ENCODE measurements at regions not wholly inside any gene's neighbourhood (a gene's known extent, or its start where the extent isn't known, plus 50 kb on each side); places are given as distances from the start of the nearest gene placed in this dataset.
"Not testable (repeated sequence)": the region's sequence is repeated elsewhere in the genome, so short reads cannot be mapped to it uniquely, and the experiment has no call there.

GRCh38 chr1:48071513-48071912 is 74.3 kb upstream of the TRABD2B start:
- no peak overlapping the region for H3K4me3 Mint-ChIP-seq
- H3K36me3 Mint-ChIP-seq (ENCODE audit: low read depth) = no peaks in the 10 kb centered on the region

GRCh38 chr1:48070396-48070750 is 73.2 kb upstream of the TRABD2B start:
- Mint-ChIP-seq H3K9me3 (no peaks in the 10 kb centered on the region), H3K36me3 (ENCODE audit: low read depth) (no peaks in the 10 kb centered on the region), H3K4me3 (no peak overlapping the region), H3K27me3 (peaks cover 9% of the 10 kb centered on the region), H3K4me1 (ENCODE audit: low read depth) (no peaks in the 10 kb centered on the region), H3K27ac (no peak overlapping the region)
- DNase-seq = no peak

More at GRCh38 chr1:48071513-48071912, 74.3 kb upstream of the TRABD2B start:
- DNase-seq = no peak
- Mint-ChIP-seq H3K4me1 (ENCODE audit: low read depth) (no peaks in the 10 kb centered on the region), H3K9me3 (no peaks in the 10 kb centered on the region), H3K27me3 (peaks cover 16% of the 10 kb centered on the region), H3K27ac (no peak overlapping the region)

- no peak overlapping the region for H3K27ac Mint-ChIP-seq
Observed at GRCh38 chr1:48069662-48070395, 72.6 kb upstream of the TRABD2B start.

GRCh38 chr1:48068206-48068605 is 71.0 kb upstream of the TRABD2B start:
- H3K36me3 Mint-ChIP-seq (ENCODE audit: low read depth) = no peaks in the 10 kb centered on the region

More at GRCh38 chr1:48069662-48070395, 72.6 kb upstream of the TRABD2B start:
- Mint-ChIP-seq H3K36me3 (ENCODE audit: low read depth) (no peaks in the 10 kb centered on the region), H3K4me1 (ENCODE audit: low read depth) (no peaks in the 10 kb centered on the region), H3K9me3 (no peaks in the 10 kb centered on the region), H3K27me3 (peaks cover 6% of the 10 kb centered on the region), H3K4me3 (no peak overlapping the region)
- no peak for DNase-seq

GRCh38 chr1:48066936-48067335 is 69.8 kb upstream of the TRABD2B start:
- Mint-ChIP-seq H3K9me3 (no peaks in the 10 kb centered on the region), H3K36me3 (ENCODE audit: low read depth) (no peaks in the 10 kb centered on the region), H3K27me3 (no peaks in the 10 kb centered on the region), H3K27ac (no peak overlapping the region), H3K4me1 (ENCODE audit: low read depth) (no peaks in the 10 kb centered on the region), H3K4me3 (no peak overlapping the region)
- no peak for DNase-seq

More at GRCh38 chr1:48068206-48068605, 71.0 kb upstream of the TRABD2B start:
- DNase-seq = no peak
- Mint-ChIP-seq H3K27me3 (peaks cover 3% of the 10 kb centered on the region), H3K4me1 (ENCODE audit: low read depth) (no peaks in the 10 kb centered on the region), H3K4me3 (no peak overlapping the region), H3K9me3 (no peaks in the 10 kb centered on the region), H3K27ac (no peak overlapping the region)

GRCh38 chr1:48064693-48065092 is 67.5 kb upstream of the TRABD2B start:
- H3K4me1 Mint-ChIP-seq (ENCODE audit: low read depth); DNase-seq; H3K27me3 Mint-ChIP-seq; H3K4me3 Mint-ChIP-seq; H3K9me3 Mint-ChIP-seq; H3K36me3 Mint-ChIP-seq (ENCODE audit: low read depth); H3K27ac Mint-ChIP-seq: not testable (repeated sequence)

GRCh38 chr1:48062353-48062752 is 65.2 kb upstream of the TRABD2B start:
- H3K9me3 Mint-ChIP-seq = no peaks in the 10 kb centered on the region
- H3K27ac Mint-ChIP-seq = no peak overlapping the region
- H3K36me3 Mint-ChIP-seq (ENCODE audit: low read depth) = no peaks in the 10 kb centered on the region
- H3K4me3 Mint-ChIP-seq = no peak overlapping the region
- no peaks in the 10 kb centered on the region for H3K27me3 Mint-ChIP-seq
- H3K4me1 Mint-ChIP-seq (ENCODE audit: low read depth) = no peaks in the 10 kb centered on the region
- DNase-seq = no peak

- no peaks in the 10 kb centered on the region for H3K4me1 Mint-ChIP-seq (ENCODE audit: low read depth)
- no peaks in the 10 kb centered on the region for H3K9me3 Mint-ChIP-seq
- H3K36me3 Mint-ChIP-seq (ENCODE audit: low read depth) = no peaks in the 10 kb centered on the region
- H3K27me3 Mint-ChIP-seq = peaks cover 4% of the 10 kb centered on the region
- no peak overlapping the region for H3K27ac Mint-ChIP-seq
- H3K4me3 Mint-ChIP-seq = no peak overlapping the region
- DNase-seq = no peak
Observed at GRCh38 chr1:48061162-48062136, 64.3 kb upstream of the TRABD2B start.

GRCh38 chr1:48059289-48059688 is 62.1 kb upstream of the TRABD2B start:
- Mint-ChIP-seq H3K36me3 (ENCODE audit: low read depth) (no peaks in the 10 kb centered on the region), H3K27ac (no peak overlapping the region), H3K9me3 (no peaks in the 10 kb centered on the region), H3K27me3 (peaks cover 16% of the 10 kb centered on the region), H3K4me1 (ENCODE audit: low read depth) (no peaks in the 10 kb centered on the region), H3K4me3 (no peak overlapping the region)
- no peak for DNase-seq

GRCh38 chr1:48058135-48059025 is 61.2 kb upstream of the TRABD2B start:
- Mint-ChIP-seq H3K4me1 (ENCODE audit: low read depth) (no peaks in the 10 kb centered on the region), H3K27ac (no peak overlapping the region), H3K36me3 (ENCODE audit: low read depth) (no peaks in the 10 kb centered on the region), H3K4me3 (no peak overlapping the region), H3K27me3 (peaks cover 16% of the 10 kb centered on the region), H3K9me3 (no peaks in the 10 kb centered on the region)
- DNase-seq = no peak

- Mint-ChIP-seq H3K27ac (no peak overlapping the region), H3K9me3 (no peaks in the 10 kb centered on the region), H3K4me1 (ENCODE audit: low read depth) (no peaks in the 10 kb centered on the region), H3K36me3 (ENCODE audit: low read depth) (no peaks in the 10 kb centered on the region), H3K4me3 (no peak overlapping the region), H3K27me3 (peaks cover 19% of the 10 kb centered on the region)
- no peak for DNase-seq
Observed at GRCh38 chr1:48057249-48057648, 60.1 kb upstream of the TRABD2B start.

- H3K27me3 Mint-ChIP-seq = peaks cover 19% of the 10 kb centered on the region
- no peaks in the 10 kb centered on the region for H3K9me3 Mint-ChIP-seq
- H3K36me3 Mint-ChIP-seq (ENCODE audit: low read depth) = no peaks in the 10 kb centered on the region
- H3K4me3 Mint-ChIP-seq = no peak overlapping the region
- DNase-seq = no peak
- no peak overlapping the region for H3K27ac Mint-ChIP-seq
- no peaks in the 10 kb centered on the region for H3K4me1 Mint-ChIP-seq (ENCODE audit: low read depth)
Observed at GRCh38 chr1:48055876-48056764, 58.9 kb upstream of the TRABD2B start.

- no peak for DNase-seq
- no peaks in the 10 kb centered on the region for H3K9me3 Mint-ChIP-seq
- no peaks in the 10 kb centered on the region for H3K4me1 Mint-ChIP-seq (ENCODE audit: low read depth)
- H3K27ac Mint-ChIP-seq = no peak overlapping the region
- H3K27me3 Mint-ChIP-seq = peaks cover 22% of the 10 kb centered on the region
- H3K36me3 Mint-ChIP-seq (ENCODE audit: low read depth) = no peaks in the 10 kb centered on the region
- H3K4me3 Mint-ChIP-seq = no peak overlapping the region
Observed at GRCh38 chr1:48054232-48054631, 57.0 kb upstream of the TRABD2B start.

All from activated T-cell treated with anti-CD3 and anti-CD28 coated beads, Interleukin-2, amount 50 U/mL, for 24 hours (primary cell).